ENCODE measurements at regions not wholly inside any gene's neighbourhood (a gene's known extent, or its start where the extent isn't known, plus 50 kb on each side); places are given as distances from the start of the nearest gene placed in this dataset.

DNA sequence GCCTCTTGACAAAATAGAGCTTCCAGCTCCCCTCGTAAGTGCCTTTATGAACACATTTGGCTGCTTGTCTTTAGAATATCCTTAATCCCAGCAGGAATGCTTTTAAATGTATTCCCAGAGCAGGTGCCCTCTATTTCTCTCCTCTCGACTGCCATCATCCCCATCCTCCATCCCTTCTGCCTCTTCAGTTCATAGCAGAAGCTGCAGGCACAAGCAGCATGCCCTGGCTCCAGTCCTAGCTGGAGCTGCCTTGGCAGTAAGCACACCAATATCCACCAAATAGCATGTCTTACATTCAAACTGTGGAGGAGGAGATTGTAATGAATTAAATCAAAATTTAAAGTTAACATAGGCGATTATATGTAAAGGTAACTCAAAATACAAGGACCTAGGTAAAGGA lies 891.3 kb upstream of the SLC39A10 start:
- TF ChIP-seq, protein P1, sequence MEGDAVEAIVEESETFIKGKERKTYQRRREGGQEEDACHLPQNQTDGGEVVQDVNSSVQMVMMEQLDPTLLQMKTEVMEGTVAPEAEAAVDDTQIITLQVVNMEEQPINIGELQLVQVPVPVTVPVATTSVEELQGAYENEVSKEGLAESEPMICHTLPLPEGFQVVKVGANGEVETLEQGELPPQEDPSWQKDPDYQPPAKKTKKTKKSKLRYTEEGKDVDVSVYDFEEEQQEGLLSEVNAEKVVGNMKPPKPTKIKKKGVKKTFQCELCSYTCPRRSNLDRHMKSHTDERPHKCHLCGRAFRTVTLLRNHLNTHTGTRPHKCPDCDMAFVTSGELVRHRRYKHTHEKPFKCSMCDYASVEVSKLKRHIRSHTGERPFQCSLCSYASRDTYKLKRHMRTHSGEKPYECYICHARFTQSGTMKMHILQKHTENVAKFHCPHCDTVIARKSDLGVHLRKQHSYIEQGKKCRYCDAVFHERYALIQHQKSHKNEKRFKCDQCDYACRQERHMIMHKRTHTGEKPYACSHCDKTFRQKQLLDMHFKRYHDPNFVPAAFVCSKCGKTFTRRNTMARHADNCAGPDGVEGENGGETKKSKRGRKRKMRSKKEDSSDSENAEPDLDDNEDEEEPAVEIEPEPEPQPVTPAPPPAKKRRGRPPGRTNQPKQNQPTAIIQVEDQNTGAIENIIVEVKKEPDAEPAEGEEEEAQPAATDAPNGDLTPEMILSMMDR (IDR thresholded peaks at IDR 0.05), result no peak
- TF ChIP-seq POLR2A (IDR thresholded peaks at IDR 0.05), result no peak
